Lower leg skin (tissue), 4 donors: ENCODE measurements at regions not wholly inside any gene's neighbourhood (a gene's known extent, or its start where the extent isn't known, plus 50 kb on each side); places are given as distances from the start of the nearest gene placed in this dataset.

Source experiments
- DNase-seq, 2 donors: peaks; one replicate each; pipeline ENCODE4 v3.0.0-alpha.2; 2019; ENCODE audit warnings: low spot score in 2 of 2
- H3K4me3 ChIP-seq: fragments of 200-600 bp; sonication (generic); 2 replicates; pipeline ENCODE4 v1.5.1; 2017; ENCODE audit warnings: mild to moderate bottlenecking, low read depth; ENCODE audit not compliant: poor library complexity, severe bottlenecking
- POLR2A ChIP-seq, 2 donors: fragments of 450-650 bp; IDR thresholded peaks; one replicate each; pipeline ENCODE4 v1.6.1; 2016 to 2017; ENCODE audit warnings: antibody characterized with exemption in 2 of 2, mild to moderate bottlenecking in 1 of 2, moderate library complexity in 1 of 2
- WGBS, 2 donors: methylation state at CpG; one replicate each; pipeline ENCODE4 v1.1.5; 2018; 5-methylcytosine and 5-hydroxymethylcytosine counted together
- intact Hi-C: fragments of 100-400 bp; cut with DNase I; formaldehyde crosslinking; loops from one replicate; pipeline ENCODE4 v1.15.0; 2023; ENCODE audit warnings: low total_unique reads
- TF ChIP-seq, protein P1 (sequence below), 3 donors: fragments of 450-650 bp; IDR thresholded peaks; one replicate each; pipeline ENCODE4 v1.5.1; 2016; ENCODE audit warnings: antibody characterized with exemption in 3 of 3, mild to moderate bottlenecking in 3 of 3, moderate library complexity in 2 of 3

DNA sequence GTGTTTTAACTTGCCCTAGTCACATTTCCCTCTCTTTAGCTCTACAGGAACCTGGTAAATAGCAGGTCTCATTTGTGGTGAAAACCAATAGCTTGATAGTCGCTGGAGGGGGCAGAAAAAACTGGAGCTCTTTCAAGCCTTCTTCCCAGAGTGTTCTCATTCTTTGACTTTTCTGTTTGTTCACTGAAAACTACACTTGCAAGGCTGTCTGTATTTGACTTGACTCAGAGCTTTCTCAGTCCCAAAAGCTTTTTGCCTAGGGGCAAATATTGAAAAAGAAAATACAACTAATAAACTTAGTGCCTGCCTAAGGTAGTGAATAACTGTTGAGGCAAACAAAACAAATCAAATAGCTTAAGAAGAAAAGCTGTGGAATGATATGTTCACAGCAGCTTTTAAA, 217.1 kb upstream of the CHRM3 start:
- no peak for DNase-seq
- TF ChIP-seq, protein P1, sequence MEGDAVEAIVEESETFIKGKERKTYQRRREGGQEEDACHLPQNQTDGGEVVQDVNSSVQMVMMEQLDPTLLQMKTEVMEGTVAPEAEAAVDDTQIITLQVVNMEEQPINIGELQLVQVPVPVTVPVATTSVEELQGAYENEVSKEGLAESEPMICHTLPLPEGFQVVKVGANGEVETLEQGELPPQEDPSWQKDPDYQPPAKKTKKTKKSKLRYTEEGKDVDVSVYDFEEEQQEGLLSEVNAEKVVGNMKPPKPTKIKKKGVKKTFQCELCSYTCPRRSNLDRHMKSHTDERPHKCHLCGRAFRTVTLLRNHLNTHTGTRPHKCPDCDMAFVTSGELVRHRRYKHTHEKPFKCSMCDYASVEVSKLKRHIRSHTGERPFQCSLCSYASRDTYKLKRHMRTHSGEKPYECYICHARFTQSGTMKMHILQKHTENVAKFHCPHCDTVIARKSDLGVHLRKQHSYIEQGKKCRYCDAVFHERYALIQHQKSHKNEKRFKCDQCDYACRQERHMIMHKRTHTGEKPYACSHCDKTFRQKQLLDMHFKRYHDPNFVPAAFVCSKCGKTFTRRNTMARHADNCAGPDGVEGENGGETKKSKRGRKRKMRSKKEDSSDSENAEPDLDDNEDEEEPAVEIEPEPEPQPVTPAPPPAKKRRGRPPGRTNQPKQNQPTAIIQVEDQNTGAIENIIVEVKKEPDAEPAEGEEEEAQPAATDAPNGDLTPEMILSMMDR (IDR thresholded peaks at IDR 0.05) = no peak
- TF ChIP-seq POLR2A (IDR thresholded peaks at IDR 0.05) = no peak
- intact Hi-C loops = no loop called here

DNA sequence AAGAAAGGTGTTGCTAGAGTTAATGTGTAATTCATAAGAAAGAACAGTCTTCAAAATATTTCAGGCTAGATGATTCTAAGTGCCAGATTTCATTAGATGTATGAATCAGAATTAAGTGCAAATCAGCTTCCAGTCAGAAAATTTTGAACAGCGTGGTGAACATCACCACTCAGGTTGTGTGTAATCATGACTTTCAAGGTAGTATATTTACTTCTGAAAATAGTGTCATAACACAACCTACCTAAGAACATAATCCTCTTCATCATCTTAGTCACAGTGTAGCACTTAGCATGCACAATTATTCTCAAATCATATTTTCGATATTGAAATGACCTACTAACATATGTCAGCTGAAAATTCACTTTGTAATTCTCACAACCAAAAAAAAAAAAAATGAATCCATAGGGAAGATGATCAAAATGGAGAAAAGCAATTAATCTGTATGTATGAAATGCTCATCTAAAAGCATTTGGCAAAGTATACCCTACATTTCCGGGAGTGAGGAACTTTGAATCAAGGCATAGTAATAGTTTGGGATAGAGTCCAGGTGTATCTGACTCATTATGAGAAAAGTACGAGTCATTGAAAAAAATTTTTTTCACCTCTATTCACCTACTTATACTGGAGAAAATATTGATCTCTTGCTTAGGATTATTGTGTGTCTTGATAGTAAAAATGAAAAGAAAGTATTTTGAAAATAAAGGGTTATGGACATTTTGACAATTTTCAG, 221.8 kb upstream of the CHRM3 start:
- 67 to 77% methylated on average over 4 of the region's 4 CpGs for WGBS, 2 donors
- H3K4me3 ChIP-seq = no peak overlapping the region
- TF ChIP-seq, protein P1 (IDR thresholded peaks at IDR 0.05) = no peak
- TF ChIP-seq POLR2A (IDR thresholded peaks at IDR 0.05) = no peak
- DNase-seq = no peak
- intact Hi-C loops = no loop called here

More for the DNA sequence above, 217.1 kb upstream of the CHRM3 start:
- H3K4me3 ChIP-seq = no peak overlapping the region
- WGBS, 2 donors = 48 to 79% methylated on average over 1 of the region's 1 CpG

DNA sequence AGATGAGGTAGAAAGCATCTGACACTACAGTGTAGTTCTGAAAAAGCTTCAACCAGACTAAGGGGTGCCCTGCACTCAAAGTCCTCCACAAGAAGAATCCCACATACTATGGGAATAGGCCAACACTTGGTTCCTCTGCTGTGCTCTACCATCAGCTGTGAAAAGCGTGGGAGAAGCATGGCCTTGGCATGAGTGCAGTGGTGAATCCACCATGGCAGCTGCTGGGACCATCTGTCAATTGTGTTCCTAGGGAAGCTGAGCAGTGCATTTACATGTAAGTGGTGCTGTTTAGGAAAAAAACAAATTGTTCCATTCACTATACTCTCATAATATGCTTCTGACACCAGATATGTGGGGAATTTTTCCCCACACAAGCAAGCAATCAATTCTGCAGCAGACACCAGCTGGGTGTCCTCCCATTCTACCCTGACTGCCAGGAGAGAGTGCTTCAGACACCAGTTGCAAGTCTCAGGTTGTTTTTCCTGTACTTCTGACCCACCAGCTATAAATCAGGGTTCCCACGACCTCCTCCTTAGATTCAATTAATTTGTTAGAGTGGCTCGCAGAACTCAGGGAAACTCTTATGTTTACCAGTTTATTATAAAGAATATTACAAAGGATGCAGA, 230.8 kb upstream of the CHRM3 start:
- no peak for TF ChIP-seq POLR2A (IDR thresholded peaks at IDR 0.05)
- TF ChIP-seq, protein P1 (IDR thresholded peaks at IDR 0.05) = no peak
- no peak overlapping the region for H3K4me3 ChIP-seq
- intact Hi-C loops = no loop called here
- WGBS, 2 donors = 50 to 61% methylated on average over 3 of the region's 3 CpGs
- no peak for DNase-seq

DNA sequence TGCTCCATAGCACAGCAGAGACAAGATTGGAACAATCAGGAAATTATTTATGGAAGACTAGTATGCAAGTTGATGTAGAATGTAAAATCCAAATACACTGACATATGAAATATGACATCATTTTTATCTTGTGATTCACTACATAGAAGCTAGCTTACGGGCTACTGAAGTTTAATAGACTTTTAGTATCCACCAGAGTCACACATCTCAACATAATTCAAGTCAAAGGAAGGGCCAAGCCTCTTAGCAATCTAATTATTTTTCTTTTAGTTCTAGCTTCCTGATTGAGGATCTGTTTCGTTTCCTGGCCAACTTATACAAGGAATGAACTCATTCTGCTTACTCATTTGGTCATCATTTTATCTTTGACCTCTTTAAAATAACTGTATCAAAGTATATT, 234.4 kb upstream of the CHRM3 start:
- DNase-seq = no peak
- intact Hi-C loops = no loop called here
- H3K4me3 ChIP-seq = no peak overlapping the region
- TF ChIP-seq, protein P1 (IDR thresholded peaks at IDR 0.05) = no peak
- TF ChIP-seq POLR2A (IDR thresholded peaks at IDR 0.05) = no peak
- 64 to 74% methylated on average over 2 of the region's 2 CpGs for WGBS, 2 donors

DNA sequence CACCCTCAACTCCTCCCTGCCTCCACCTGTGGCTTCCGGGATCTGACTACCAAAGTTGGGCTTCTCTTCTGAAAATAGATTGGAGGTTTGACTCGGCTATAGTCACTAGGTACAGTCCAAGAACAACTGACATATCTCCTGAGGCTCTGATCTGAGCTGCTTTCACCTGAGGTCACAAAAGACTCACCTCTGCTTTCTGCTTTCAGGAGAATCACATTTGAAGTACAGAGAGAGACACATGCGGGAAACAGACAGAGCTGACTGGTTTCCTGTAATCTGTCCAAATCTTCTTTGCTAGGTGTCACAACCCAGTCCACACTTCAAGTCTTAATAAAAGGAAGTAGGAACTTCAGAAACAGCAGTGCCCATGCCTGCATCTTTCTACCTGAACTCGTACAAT, 245.4 kb upstream of the CHRM3 start:
- TF ChIP-seq, protein P1 (IDR thresholded peaks at IDR 0.05) = no peak
- no peak for TF ChIP-seq POLR2A (IDR thresholded peaks at IDR 0.05)
- 79 to 91% methylated on average over 4 of the region's 4 CpGs for WGBS, 2 donors
- intact Hi-C loops = no loop called here
- DNase-seq = no peak
- H3K4me3 ChIP-seq = no peak overlapping the region
